ENCODE measurements at regions not wholly inside any gene's neighbourhood (a gene's known extent, or its start where the extent isn't known, plus 50 kb on each side); places are given as distances from the start of the nearest gene placed in this dataset.
"Not testable (repeated sequence)": the region's sequence is repeated elsewhere in the genome, so short reads cannot be mapped to it uniquely, and the experiment has no call there.

GRCh38 chr2:111282162-111282561, 161.4 kb downstream of the BCL2L11 start:
- DNase-seq (ENCODE audit: low read depth in 1 of 2, low spot score in 1 of 2): not testable (repeated sequence)

GRCh38 chr2:111287646-111288568, 167.2 kb downstream of the BCL2L11 start:
- not testable (repeated sequence) for DNase-seq (ENCODE audit: low read depth in 1 of 2, low spot score in 1 of 2)

GRCh38 chr2:111290370-111290769, 169.7 kb downstream of the BCL2L11 start:
- DNase-seq (ENCODE audit: low read depth in 1 of 2, low spot score in 1 of 2): not testable (repeated sequence)

GRCh38 chr2:111291566-111291965, 170.9 kb downstream of the BCL2L11 start:
- DNase-seq (ENCODE audit: low read depth in 1 of 2, low spot score in 1 of 2): not testable (repeated sequence)

- not testable (repeated sequence) for DNase-seq (ENCODE audit: low read depth in 1 of 2, low spot score in 1 of 2)
Measured at GRCh38 chr2:111292232-111292968, 171.7 kb downstream of the BCL2L11 start.

GRCh38 chr2:111294699-111295098, 174.0 kb downstream of the BCL2L11 start:
- not testable (repeated sequence) for DNase-seq (ENCODE audit: low read depth in 1 of 2, low spot score in 1 of 2)

- DNase-seq (ENCODE audit: low read depth in 1 of 2, low spot score in 1 of 2): not testable (repeated sequence)
Measured at GRCh38 chr2:111296122-111296804, 175.5 kb downstream of the BCL2L11 start.

- not testable (repeated sequence) for DNase-seq (ENCODE audit: low read depth in 1 of 2, low spot score in 1 of 2)
Measured at GRCh38 chr2:111297128-111297527, 176.4 kb downstream of the BCL2L11 start.

GRCh38 chr2:111298927-111299326, 178.2 kb downstream of the BCL2L11 start:
- not testable (repeated sequence) for DNase-seq (ENCODE audit: low read depth in 1 of 2, low spot score in 1 of 2)

GRCh38 chr2:111299635-111300034, 178.9 kb downstream of the BCL2L11 start:
- DNase-seq (ENCODE audit: low read depth in 1 of 2, low spot score in 1 of 2): not testable (repeated sequence)

GRCh38 chr2:111301677-111302076, 181.0 kb downstream of the BCL2L11 start:
- DNase-seq (ENCODE audit: low read depth in 1 of 2, low spot score in 1 of 2): not testable (repeated sequence)

- not testable (repeated sequence) for DNase-seq (ENCODE audit: low read depth in 1 of 2, low spot score in 1 of 2)
Measured at GRCh38 chr2:111302397-111303218, 181.9 kb downstream of the BCL2L11 start.

GRCh38 chr2:111307302-111307701, 186.6 kb downstream of the BCL2L11 start:
- not testable (repeated sequence) for DNase-seq (ENCODE audit: low read depth in 1 of 2, low spot score in 1 of 2)

- not testable (repeated sequence) for DNase-seq (ENCODE audit: low read depth in 1 of 2, low spot score in 1 of 2)
Measured at GRCh38 chr2:111309231-111310075, 188.7 kb downstream of the BCL2L11 start.

GRCh38 chr2:111310395-111310794, 189.7 kb downstream of the BCL2L11 start:
- not testable (repeated sequence) for DNase-seq (ENCODE audit: low read depth in 1 of 2, low spot score in 1 of 2)

- not testable (repeated sequence) for DNase-seq (ENCODE audit: low read depth in 1 of 2, low spot score in 1 of 2)
Measured at GRCh38 chr2:111311568-111311967, 190.9 kb downstream of the BCL2L11 start.

GRCh38 chr2:111312897-111313607, 192.3 kb downstream of the BCL2L11 start:
- not testable (repeated sequence) for DNase-seq (ENCODE audit: low read depth in 1 of 2, low spot score in 1 of 2)

- not testable (repeated sequence) for DNase-seq (ENCODE audit: low read depth in 1 of 2, low spot score in 1 of 2)
Measured at GRCh38 chr2:111313711-111314110, 193.0 kb downstream of the BCL2L11 start.

All from stimulated activated CD4-positive, alpha-beta T cell treated with anti-CD3 and anti-CD28 coated beads, Interleukin-15, amount 100 ng/mL, for 1 hour (primary cell).